Bronchial epithelial cell (primary cell): ENCODE measurements at regions not wholly inside any gene's neighbourhood (a gene's known extent, or its start where the extent isn't known, plus 50 kb on each side); places are given as distances from the start of the nearest gene placed in this dataset.

Experiments
- DNase-seq: peaks from one replicate; pipeline ENCODE4 v3.0.0-alpha.2; 2010; ENCODE audit warnings: low read depth
- FAIRE-seq: peaks from 2 replicates; lab custom pipeline; 2011; peaks lifted over from hg19 to GRCh38; lab: Jason Lieb, UNC
- H3K27me3 ChIP-seq: 2 replicates; pipeline ENCODE4 v1.5.1; 2011; ENCODE audit warnings: low read length; ENCODE audit not compliant: control insufficient read depth, insufficient read depth
- H3K36me3 ChIP-seq: 2 replicates; pipeline ENCODE4 v1.5.1; 2011; ENCODE audit warnings: low read length; ENCODE audit not compliant: control insufficient read depth, insufficient read depth
- H3K4me3 ChIP-seq: 2 replicates; pipeline ENCODE4 v1.5.1; 2011; ENCODE audit warnings: mild to moderate bottlenecking, low read depth, low read length, control low read depth
- CTCF ChIP-seq: IDR thresholded peaks from 2 replicates; pipeline ENCODE4 v1.5.1; 2011; ENCODE audit warnings: mild to moderate bottlenecking, moderate library complexity, low read length, control low read depth, inconsistent platforms; ENCODE audit not compliant: insufficient read depth, severe bottlenecking

- peak; percentile 76 for FAIRE-seq
These were observed 241.4 kb upstream of the EPHA5 start for GRCh38 chr4:65911720-65912119.

GRCh38 chr4:65893957-65894755, 223.9 kb upstream of the EPHA5 start:
- DNase-seq (no peak), FAIRE-seq (no peak)
- Histone ChIP-seq H3K4me3 (no peak overlapping the region), H3K27me3 (no peaks in the 10 kb centered on the region), H3K36me3 (no peaks in the 10 kb centered on the region)
- no peak for TF ChIP-seq CTCF

More at GRCh38 chr4:65911720-65912119, 241.4 kb upstream of the EPHA5 start:
- DNase-seq: no peak
- H3K27me3 ChIP-seq: no peaks in the 10 kb centered on the region
- H3K36me3 ChIP-seq: no peaks in the 10 kb centered on the region
- H3K4me3 ChIP-seq: no peak overlapping the region
- no peak for TF ChIP-seq CTCF

- H3K27me3 ChIP-seq: no peaks in the 10 kb centered on the region
- FAIRE-seq: no peak
- H3K4me3 ChIP-seq: no peak overlapping the region
- no peaks in the 10 kb centered on the region for H3K36me3 ChIP-seq
- TF ChIP-seq CTCF: no peak
- DNase-seq: no peak
These were observed 223.0 kb upstream of the EPHA5 start for GRCh38 chr4:65893271-65893670.

- no peak for FAIRE-seq
- no peak for TF ChIP-seq CTCF
- DNase-seq: peak; percentile 23
- no peaks in the 10 kb centered on the region for H3K27me3 ChIP-seq
- H3K4me3 ChIP-seq: no peak overlapping the region
- H3K36me3 ChIP-seq: no peaks in the 10 kb centered on the region
These were observed 210.3 kb upstream of the EPHA5 start for GRCh38 chr4:65880594-65880993.

GRCh38 chr4:65868096-65868824, 198.0 kb upstream of the EPHA5 start:
- Histone ChIP-seq H3K27me3 (no peaks in the 10 kb centered on the region), H3K36me3 (no peaks in the 10 kb centered on the region), H3K4me3 (no peak overlapping the region)
- no peak for FAIRE-seq
- DNase-seq: no peak
- TF ChIP-seq CTCF: no peak
